GM12875 (cell line): ENCODE measurements at regions not wholly inside any gene's neighbourhood (a gene's known extent, or its start where the extent isn't known, plus 50 kb on each side); places are given as distances from the start of the nearest gene placed in this dataset.

Source experiments
- H3K4me3 ChIP-seq: one replicate; pipeline ENCODE4 v1.5.1; 2011; ENCODE audit warnings: low read depth, low read length, control low read depth
- CTCF ChIP-seq: IDR thresholded peaks from 2 replicates; pipeline ENCODE4 v1.5.1; 2011; ENCODE audit warnings: low read depth, mild to moderate bottlenecking, control low read depth, inconsistent platforms, low read length, moderate library complexity, borderline replicate concordance; ENCODE audit not compliant: insufficient read depth

- no peak for TF ChIP-seq CTCF
- no peak overlapping the region for H3K4me3 ChIP-seq
These were observed 774.6 kb upstream of the FAM98A start for GRCh38 chr2:34373586-34374233.

GRCh38 chr2:34372967-34373366, 773.9 kb upstream of the FAM98A start:
- H3K4me3 ChIP-seq: no peak overlapping the region
- no peak for TF ChIP-seq CTCF

- no peak overlapping the region for H3K4me3 ChIP-seq
- TF ChIP-seq CTCF: no peak
These were observed 772.6 kb upstream of the FAM98A start for GRCh38 chr2:34371711-34372110.

DNA sequence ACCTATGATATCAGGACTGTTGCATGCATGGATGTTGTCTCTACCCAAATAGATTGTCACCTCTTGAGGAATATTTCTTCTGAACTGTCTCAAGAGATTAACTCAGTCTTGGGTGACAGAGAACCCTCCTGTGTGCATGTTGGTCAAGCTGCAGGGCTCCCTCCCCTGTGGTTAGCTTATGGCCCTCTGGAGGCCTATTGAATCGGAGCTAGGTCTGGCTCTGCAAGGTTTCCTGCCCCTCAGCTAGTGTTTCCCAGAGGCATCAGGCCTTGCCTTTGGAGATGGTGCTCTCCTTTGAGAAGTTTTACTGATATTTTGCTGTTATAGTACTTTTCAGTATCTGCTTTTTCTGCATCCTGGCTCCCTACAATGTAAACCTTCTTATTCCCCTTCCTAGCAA, 769.2 kb upstream of the FAM98A start:
- no peak for TF ChIP-seq CTCF
- H3K4me3 ChIP-seq: no peak overlapping the region

DNA sequence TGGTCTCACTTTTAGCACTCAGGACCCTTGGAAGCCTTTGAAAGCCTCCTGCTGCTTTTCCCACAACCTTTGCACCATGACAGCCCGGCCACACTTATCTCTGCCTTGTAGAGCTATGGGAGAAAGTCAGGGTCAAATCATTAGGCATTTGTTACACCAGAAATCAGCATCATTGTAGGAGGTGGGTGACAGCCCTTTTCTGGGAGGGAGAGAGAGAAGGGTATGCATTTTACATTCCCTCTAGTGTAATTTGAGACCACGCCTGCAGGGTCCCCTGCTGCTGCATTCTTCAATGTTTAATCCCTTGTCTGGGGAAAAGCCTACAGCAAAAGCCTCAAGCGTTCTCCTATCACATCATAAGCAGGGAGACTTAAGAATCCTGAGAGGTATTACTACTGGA, 766.8 kb upstream of the FAM98A start:
- H3K4me3 ChIP-seq: no peak overlapping the region
- TF ChIP-seq CTCF: no peak

DNA sequence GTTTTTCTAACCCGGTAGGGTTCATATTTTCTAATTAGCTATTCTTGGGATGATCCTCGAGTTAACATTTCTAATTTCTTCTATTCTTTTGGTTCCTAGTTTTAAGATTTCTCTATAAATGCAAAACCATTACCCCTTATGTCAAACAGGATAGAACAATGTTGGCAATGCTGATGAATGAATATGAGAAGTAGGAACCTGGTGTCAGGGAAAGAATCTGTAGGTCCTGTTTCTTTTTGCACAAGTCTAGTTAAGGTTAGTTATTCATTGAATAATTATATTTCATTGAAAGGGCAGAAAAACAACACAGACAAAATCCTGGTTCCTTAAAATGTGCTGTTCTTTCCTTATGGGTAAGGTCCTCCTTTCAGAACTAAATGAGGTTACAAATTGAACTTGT, 766.4 kb upstream of the FAM98A start:
- no peak overlapping the region for H3K4me3 ChIP-seq
- no peak for TF ChIP-seq CTCF

DNA sequence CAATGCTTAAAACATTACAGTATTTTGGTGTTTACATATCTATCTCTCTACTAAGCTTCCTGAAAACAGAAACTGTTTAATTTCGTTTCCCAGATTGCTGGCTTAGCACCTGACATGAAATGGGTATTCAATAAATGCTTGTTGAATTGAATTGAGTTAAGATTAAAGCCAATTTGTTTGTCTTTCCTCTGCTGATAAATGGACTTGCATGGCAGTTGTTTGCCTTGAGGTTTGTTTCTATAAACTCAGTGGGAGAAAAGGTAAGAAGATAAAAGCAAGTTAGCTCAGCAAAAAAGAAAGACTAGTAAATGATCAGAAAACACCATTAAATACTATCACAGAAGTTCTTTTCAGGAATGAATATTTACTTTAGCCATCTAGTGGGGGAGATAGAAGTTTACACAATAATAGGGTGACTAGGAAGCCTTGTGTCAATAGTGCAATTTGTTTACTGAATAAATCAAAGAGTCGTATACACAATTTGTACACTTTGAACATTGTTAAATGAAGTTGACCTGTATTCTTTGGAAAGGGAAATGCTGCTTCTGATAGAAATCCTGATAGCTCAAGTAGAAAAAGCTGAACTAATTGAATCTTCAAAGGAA, 754.5 kb upstream of the FAM98A start:
- no peak for TF ChIP-seq CTCF

More for the DNA sequence above, 754.5 kb upstream of the FAM98A start:
- no peak overlapping the region for H3K4me3 ChIP-seq
